ENCODE measurements at regions not wholly inside any gene's neighbourhood (a gene's known extent, or its start where the extent isn't known, plus 50 kb on each side); places are given as distances from the start of the nearest gene placed in this dataset.

DNA sequence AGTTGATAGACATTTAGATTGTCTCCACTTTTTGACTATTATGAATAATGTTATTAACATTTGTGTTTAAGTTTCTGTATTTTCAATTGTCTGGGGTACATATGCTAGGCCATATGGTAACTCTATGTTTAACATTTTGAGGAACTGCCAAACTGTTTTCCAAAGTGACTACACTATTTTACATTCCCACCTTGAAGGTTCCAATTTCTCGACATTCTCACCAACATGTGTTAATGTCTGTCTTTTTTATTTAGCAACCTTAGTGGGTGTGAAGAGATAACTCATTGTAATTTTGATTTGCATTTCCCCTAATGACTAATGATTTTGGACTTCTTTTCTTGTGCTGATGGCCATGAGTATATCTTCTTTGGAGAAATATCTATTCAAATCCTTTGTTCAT is 832.4 kb downstream of the DNAJB9 start:
- TF ChIP-seq ZNF274 (IDR thresholded peaks at IDR 0.05; ENCODE audit: low read depth, low read length), result no peak
- no peak for TF ChIP-seq SUZ12 (IDR thresholded peaks at IDR 0.05; ENCODE audit: extremely low read depth, insufficient read depth, insufficient read length)
- no peak for TF ChIP-seq YY1 (IDR thresholded peaks at IDR 0.05; ENCODE audit: insufficient read depth, insufficient read length)
